RWPE1 (cell line): ENCODE measurements at regions not wholly inside any gene's neighbourhood (a gene's known extent, or its start where the extent isn't known, plus 50 kb on each side); places are given as distances from the start of the nearest gene placed in this dataset.

ENCODE experiments used
- CTCF ChIA-PET: fragments of 350-600 bp; sonication (Branson Sonifier 250); formaldehyde crosslinking; extraction: SDS; loops from one replicate; lab custom pipeline; 2021; lab: Yijun Ruan, JAX
- POLR2A ChIA-PET: fragments of 400-600 bp; formaldehyde crosslinking; extraction: SDS; loops from one replicate; lab custom pipeline; 2020; ENCODE audit warnings: antibody characterized with exemption; ENCODE audit not compliant: low non-redundant PET; lab: Yijun Ruan, JAX
- DNase-seq: peaks from one replicate; pipeline ENCODE4 v3.0.0; 2012; ENCODE audit warnings: low spot score
- H3K27ac ChIP-seq: fragments of 450-650 bp; 2 replicates; pipeline ENCODE4 v1.5.1; 2017
- CTCF ChIP-seq: fragments of 450-650 bp; conservative IDR thresholded peaks from 2 replicates; pipeline ENCODE4 v1.5.1; 2017; ENCODE audit warnings: low read depth, mild to moderate bottlenecking

- no peak overlapping the region for H3K27ac ChIP-seq
- DNase-seq, result no peak
- CTCF ChIA-PET, result interaction anchor here (0.6 to 0.7 kb wide), 2 partner anchors 12 to 67 kb away, joined by 3 read pairs; no protein-coding TSS in a partner anchor
- POLR2A ChIA-PET, result no interaction called here
- no peak for TF ChIP-seq CTCF
These were observed 134.5 kb downstream of the VEGFA start for GRCh38 chr6:43904311-43905123.

- CTCF ChIA-PET, result interaction anchor here (0.6 kb wide), 1 partner anchor 54 kb away, joined by 3 read pairs; no protein-coding TSS in a partner anchor
- POLR2A ChIA-PET, result no interaction called here
These were observed 133.8 kb downstream of the VEGFA start for GRCh38 chr6:43903739-43904290.

GRCh38 chr6:43901733-43902230 is 131.8 kb downstream of the VEGFA start:
- no peak for DNase-seq
- ChIA-PET CTCF (interaction anchor here (0.6 to 0.7 kb wide), 2 partner anchors 234 to 1590 kb away, joined by 3 read pairs; no protein-coding TSS in a partner anchor), POLR2A (no interaction called here)
- H3K27ac ChIP-seq, result no peak overlapping the region
- no peak for TF ChIP-seq CTCF

More at GRCh38 chr6:43903739-43904290, 133.8 kb downstream of the VEGFA start:
- H3K27ac ChIP-seq, result no peak overlapping the region
- DNase-seq, result no peak
- TF ChIP-seq CTCF, result no peak

GRCh38 chr6:43900916-43901732 is 131.1 kb downstream of the VEGFA start:
- TF ChIP-seq CTCF, result no peak
- POLR2A ChIA-PET, result no interaction called here
- no peak for DNase-seq
- H3K27ac ChIP-seq, result no peak overlapping the region
- CTCF ChIA-PET, result interaction anchor here (0.6 kb wide), 1 partner anchor 1590 kb away, joined by 3 read pairs; no protein-coding TSS in a partner anchor

GRCh38 chr6:43900560-43900915 is 130.5 kb downstream of the VEGFA start:
- POLR2A ChIA-PET, result no interaction called here
- H3K27ac ChIP-seq, result no peak overlapping the region
- TF ChIP-seq CTCF, result no peak
- DNase-seq, result no peak
- CTCF ChIA-PET, result no interaction called here

GRCh38 chr6:43899830-43900229 is 129.8 kb downstream of the VEGFA start:
- DNase-seq, result no peak
- POLR2A ChIA-PET, result no interaction called here

More at GRCh38 chr6:43899830-43900229, 129.8 kb downstream of the VEGFA start:
- H3K27ac ChIP-seq, result no peak overlapping the region
- CTCF ChIA-PET, result no interaction called here
- no peak for TF ChIP-seq CTCF
